HT1080 (cell line): ENCODE measurements at regions not wholly inside any gene's neighbourhood (a gene's known extent, or its start where the extent isn't known, plus 50 kb on each side); places are given as distances from the start of the nearest gene placed in this dataset.
"Not testable (repeated sequence)": the region's sequence is repeated elsewhere in the genome, so short reads cannot be mapped to it uniquely, and the experiment has no call there.

Experiments used
- DNase-seq: peaks from one replicate; pipeline ENCODE4 v3.0.0-alpha.2; 2015; ENCODE audit warnings: low read depth

GRCh38 chr1:60861961-60862567 is 220.3 kb upstream of the NFIA start:
- DNase-seq = no peak

- DNase-seq = no peak
These were observed 223.2 kb upstream of the NFIA start for GRCh38 chr1:60859111-60859510.

GRCh38 chr1:60857851-60858250 is 224.5 kb upstream of the NFIA start:
- no peak for DNase-seq

GRCh38 chr1:60850084-60850483 is 232.3 kb upstream of the NFIA start:
- no peak for DNase-seq

- no peak for DNase-seq
These were observed 233.0 kb upstream of the NFIA start for GRCh38 chr1:60849401-60849800.

GRCh38 chr1:60848583-60849188 is 233.7 kb upstream of the NFIA start:
- DNase-seq = peak; percentile 60

- no peak for DNase-seq
These were observed 234.3 kb upstream of the NFIA start for GRCh38 chr1:60847855-60848582.

GRCh38 chr1:60847391-60847790 is 235.0 kb upstream of the NFIA start:
- no peak for DNase-seq

GRCh38 chr1:60845659-60846058 is 236.7 kb upstream of the NFIA start:
- not testable (repeated sequence) for DNase-seq

- DNase-seq = no peak
These were observed 240.1 kb upstream of the NFIA start for GRCh38 chr1:60842304-60842703.

- no peak for DNase-seq
These were observed 241.0 kb upstream of the NFIA start for GRCh38 chr1:60841116-60842046.

GRCh38 chr1:60840476-60840875 is 241.9 kb upstream of the NFIA start:
- DNase-seq = not testable (repeated sequence)

GRCh38 chr1:60835649-60836048 is 246.7 kb upstream of the NFIA start:
- no peak for DNase-seq

GRCh38 chr1:60833173-60833572 is 249.2 kb upstream of the NFIA start:
- DNase-seq = peak; percentile 58

- peak; percentile 17 for DNase-seq
These were observed 250.0 kb upstream of the NFIA start for GRCh38 chr1:60832367-60832766.

- no peak for DNase-seq
These were observed 250.6 kb upstream of the NFIA start for GRCh38 chr1:60831780-60832179.

- no peak for DNase-seq
These were observed 253.4 kb upstream of the NFIA start for GRCh38 chr1:60828944-60829343.

- DNase-seq = no peak
These were observed 255.9 kb upstream of the NFIA start for GRCh38 chr1:60826320-60827094.

GRCh38 chr1:60825593-60825992 is 256.8 kb upstream of the NFIA start:
- peak; percentile 11 for DNase-seq

- DNase-seq = no peak
These were observed 259.2 kb upstream of the NFIA start for GRCh38 chr1:60823151-60823550.

GRCh38 chr1:60822252-60822651 is 260.1 kb upstream of the NFIA start:
- DNase-seq = no peak
